T-helper 2 cell treated with Interferon-gamma antibody and Interleukin-4, amounts not matched to agents 100 ng/mL and 5 ng/mL, for 36 hours (primary cell): ENCODE measurements at regions not wholly inside any gene's neighbourhood (a gene's known extent, or its start where the extent isn't known, plus 50 kb on each side); places are given as distances from the start of the nearest gene placed in this dataset.
"Not testable (repeated sequence)": the region's sequence is repeated elsewhere in the genome, so short reads cannot be mapped to it uniquely, and the experiment has no call there.

ENCODE experiments used
- intact Hi-C: fragments of 100-400 bp; cut with micrococcal nuclease; formaldehyde crosslinking; loops from one replicate; pipeline ENCODE4 v1.15.1; 2023

GRCh38 chr4:13678186-13678924 is 50.8 kb upstream of the BOD1L1 start:
- intact Hi-C loops = no loop called here

- intact Hi-C loops = no loop called here
Measured at GRCh38 chr4:13681570-13681969, 54.0 kb upstream of the BOD1L1 start.

GRCh38 chr4:13694256-13694655 is 66.7 kb upstream of the BOD1L1 start:
- intact Hi-C loops = no loop called here

DNA sequence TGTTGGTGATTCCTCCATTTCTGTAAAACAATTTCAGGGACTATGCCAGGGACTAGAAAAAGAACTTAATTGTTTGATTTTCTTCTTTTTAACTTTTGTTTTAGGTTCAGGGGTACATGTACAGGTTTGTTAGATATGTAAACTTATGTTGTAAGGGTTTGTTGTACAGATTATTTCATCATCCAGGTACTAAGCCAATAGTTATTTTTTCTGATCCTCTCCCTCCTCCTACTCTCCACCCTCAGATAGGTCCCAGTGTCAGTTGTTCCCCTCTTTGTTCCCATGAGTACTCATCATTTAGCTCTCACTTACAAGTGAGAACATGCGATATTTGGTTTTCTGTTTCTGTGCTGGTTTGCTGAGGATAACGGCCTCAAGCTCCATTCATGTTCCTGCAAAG is 70.8 kb upstream of the BOD1L1 start:
- intact Hi-C loops = no loop called here

GRCh38 chr4:13700021-13700857 is 72.7 kb upstream of the BOD1L1 start:
- intact Hi-C loops = no loop called here

GRCh38 chr4:13700858-13701140 is 73.3 kb upstream of the BOD1L1 start:
- intact Hi-C loops = not testable (repeated sequence)

- intact Hi-C loops = no loop called here
Measured at GRCh38 chr4:13701937-13702446, 74.5 kb upstream of the BOD1L1 start.

GRCh38 chr4:13703096-13703495 is 75.6 kb upstream of the BOD1L1 start:
- intact Hi-C loops = no loop called here

- intact Hi-C loops = no loop called here
Measured at GRCh38 chr4:13704035-13704434, 76.5 kb upstream of the BOD1L1 start.

DNA sequence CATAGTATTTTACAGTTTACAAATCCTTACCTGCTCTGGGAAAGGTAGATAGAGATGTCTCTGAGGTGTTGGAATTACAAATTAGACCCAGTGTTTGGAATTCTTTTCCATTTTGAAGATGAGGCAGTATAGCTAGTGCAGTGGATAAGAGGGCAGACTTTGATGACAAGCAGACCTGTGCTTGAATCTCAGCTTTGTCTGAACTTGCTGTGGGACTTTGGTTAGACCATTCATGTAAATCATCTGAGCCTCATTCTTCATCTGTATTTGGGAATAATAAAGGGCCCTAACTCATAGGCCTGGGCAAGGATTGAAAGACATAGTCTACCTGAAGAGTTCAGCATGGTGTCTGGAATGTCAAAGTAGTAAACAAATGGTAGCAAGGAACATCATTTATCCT is 77.2 kb upstream of the BOD1L1 start:
- intact Hi-C loops = no loop called here

DNA sequence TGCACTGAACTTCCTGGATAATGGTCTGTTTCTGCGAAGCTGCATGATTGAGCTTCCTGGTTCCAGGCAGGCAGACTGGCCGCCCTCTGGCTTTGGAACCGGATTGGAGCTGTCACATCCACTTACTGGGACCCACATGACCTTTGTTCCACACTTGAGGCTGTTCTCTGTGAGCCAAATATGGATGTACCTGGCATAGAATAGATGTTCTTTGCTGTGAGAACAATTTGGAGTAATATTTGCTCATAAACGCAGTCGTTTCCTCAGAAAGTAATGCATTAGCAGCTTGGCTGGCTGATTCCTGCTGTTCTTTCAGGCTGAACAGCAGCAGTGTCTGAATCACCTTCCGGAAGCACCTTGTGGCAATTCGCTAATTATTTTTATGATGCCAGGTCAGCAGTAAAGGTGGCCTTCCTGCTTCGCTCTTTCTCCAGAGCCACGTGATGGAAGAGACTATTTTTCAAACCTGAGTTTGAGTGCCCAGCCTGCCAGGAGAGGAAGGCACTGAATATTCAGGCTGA is 78.1 kb upstream of the BOD1L1 start:
- intact Hi-C loops = no loop called here

DNA sequence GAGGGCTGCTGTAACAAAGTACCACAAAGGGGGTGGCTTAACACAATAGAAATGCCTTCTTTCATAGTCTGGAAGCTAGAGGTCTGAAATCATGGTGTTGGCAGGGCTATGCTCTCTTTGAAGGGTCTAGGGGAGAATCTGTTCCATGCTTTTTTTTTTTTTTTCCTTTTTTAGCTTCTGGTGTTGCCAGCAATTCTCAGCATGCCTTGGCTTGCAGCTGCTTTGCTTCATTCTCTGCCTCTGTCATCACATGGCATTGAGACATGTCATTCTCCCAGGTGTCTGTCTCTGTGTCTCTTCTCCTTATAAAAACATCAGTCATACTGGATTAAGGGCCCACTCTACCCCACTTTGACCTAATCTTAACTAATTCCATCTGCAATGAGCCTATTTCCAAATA is 78.6 kb upstream of the BOD1L1 start:
- intact Hi-C loops = no loop called here

DNA sequence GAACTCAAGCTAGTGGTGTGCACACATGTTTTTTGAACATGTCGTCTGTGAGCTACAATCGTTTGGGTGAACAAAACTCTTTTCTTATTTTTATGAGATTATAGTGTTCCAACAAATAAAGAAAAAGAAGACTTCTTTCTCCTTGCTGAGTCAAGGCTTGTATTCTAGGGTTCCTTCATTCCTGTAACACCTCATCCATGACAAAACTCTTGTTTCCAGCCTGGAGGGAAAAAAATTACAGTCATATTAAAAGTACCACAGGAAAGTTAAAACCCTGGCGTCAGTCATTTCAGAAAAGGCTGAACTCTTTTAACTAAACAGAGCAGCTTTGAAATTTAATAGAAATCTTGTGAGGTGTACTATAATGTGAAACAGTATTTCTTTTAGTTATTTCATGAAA is 79.2 kb upstream of the BOD1L1 start:
- intact Hi-C loops = no loop called here

DNA sequence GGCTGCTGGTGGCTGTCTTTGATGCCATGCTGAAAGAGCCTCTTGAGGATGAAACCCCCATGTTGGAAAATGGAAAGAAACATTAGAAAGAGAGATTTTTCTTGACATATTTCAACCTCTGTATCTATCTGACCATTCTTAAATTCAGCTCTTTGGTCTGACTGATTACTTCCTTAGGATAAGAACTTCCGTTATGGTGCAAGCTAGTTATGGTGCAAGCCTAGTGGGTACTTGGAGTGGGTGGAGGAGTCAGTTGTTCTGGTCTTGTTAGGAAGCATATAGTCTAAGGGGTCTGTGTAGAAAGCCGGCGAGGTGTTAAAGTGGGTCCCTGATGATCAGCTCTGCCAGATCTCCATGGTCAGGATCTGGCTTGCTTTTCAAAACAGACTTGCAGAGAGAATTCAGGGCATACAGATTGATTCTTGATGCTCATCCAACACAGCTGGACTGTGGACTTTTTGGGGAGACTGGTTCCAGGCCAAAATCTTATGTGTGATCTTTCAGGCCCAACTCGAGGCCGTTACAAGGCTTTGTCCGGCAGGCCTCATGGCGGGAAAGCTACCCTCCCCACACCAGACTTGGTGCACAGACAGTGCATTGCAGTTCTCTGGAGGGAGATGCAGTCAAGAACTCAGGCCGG is 82.8 kb upstream of the BOD1L1 start:
- intact Hi-C loops = no loop called here

DNA sequence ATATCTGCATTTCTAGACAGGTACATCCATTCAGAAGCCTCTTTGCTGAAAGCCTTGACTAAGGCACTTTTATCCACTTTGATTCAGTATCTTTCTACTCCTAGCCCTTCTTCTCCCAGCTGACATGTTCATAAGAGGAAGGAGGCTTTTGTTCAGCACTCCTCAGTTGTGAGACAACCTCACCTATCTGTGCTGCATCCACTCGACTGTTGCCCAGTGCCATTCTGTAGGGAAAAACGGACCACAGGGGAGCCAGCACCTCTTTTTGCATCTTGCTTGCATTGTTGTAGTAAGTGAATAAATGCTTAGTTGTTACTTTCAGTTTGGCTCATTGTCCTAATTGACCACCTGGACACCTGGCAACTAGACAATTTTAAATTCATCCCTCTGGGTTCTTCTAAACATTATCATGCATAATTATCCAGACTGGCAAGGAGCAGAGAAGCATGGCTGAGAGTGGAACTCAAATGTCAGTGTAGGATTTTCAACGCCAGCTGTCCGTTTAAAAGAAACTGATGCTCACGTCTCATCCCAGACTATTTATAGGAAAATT is 83.8 kb upstream of the BOD1L1 start:
- intact Hi-C loops = no loop called here

GRCh38 chr4:13721894-13722293 is 94.4 kb upstream of the BOD1L1 start:
- intact Hi-C loops = no loop called here

DNA sequence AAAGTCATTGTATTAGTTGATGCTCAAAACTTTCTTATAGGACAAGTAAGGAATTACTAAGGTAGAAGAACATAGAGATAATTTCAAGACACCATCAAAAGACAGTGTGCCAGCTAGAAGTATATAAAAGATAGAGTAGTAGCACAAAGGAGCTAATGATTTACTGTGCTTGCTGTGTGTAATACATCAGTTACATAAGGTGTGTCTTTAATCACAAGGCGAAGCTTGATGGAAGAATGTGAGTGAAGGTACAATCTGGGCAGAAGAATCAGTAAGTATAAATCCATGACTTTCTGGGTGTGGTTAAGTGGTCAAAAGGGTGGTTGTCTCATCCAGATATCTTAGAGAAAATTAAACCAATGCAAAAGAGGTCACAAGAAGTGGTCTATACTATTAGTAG is 95.1 kb upstream of the BOD1L1 start:
- intact Hi-C loops = no loop called here

DNA sequence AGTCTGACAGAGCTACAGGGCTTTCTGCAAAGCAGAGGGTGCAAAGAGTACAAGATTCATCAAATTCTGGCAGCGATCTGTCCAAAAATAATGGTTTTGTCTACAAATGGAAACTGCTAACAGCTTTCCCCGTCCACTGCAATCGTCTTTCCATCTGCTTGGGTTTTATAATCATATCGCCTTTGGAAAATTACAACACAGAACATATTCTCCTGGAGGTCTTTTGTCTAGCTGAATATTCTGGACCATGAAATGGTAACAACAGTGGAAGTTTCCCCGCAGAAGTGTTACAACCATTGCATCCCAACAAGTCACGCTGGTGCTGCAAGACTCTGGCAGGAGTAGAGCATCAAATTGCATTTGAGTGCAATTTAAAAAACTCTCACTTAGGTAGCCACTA is 101.2 kb upstream of the BOD1L1 start:
- intact Hi-C loops = no loop called here

GRCh38 chr4:13731019-13731418 is 103.5 kb upstream of the BOD1L1 start:
- intact Hi-C loops = no loop called here

DNA sequence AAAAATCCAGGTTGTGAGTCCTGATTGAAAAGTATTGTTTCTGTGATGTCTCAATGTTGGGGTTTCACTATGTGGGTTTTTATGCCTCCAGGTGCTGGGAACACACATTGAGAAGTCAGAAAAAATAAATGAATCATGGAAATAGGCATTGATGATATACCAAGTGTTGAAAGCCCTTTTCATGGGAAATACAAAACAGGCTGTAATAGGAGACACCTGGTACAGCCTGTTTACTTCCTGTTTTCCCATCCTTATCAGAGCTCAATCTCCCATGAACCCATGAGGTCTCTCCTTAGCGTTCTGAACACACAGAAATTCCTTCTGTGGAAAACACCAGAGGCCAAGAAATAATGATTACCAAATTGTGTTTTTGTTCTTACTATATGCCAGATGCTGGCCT is 106.3 kb upstream of the BOD1L1 start:
- intact Hi-C loops = no loop called here

DNA sequence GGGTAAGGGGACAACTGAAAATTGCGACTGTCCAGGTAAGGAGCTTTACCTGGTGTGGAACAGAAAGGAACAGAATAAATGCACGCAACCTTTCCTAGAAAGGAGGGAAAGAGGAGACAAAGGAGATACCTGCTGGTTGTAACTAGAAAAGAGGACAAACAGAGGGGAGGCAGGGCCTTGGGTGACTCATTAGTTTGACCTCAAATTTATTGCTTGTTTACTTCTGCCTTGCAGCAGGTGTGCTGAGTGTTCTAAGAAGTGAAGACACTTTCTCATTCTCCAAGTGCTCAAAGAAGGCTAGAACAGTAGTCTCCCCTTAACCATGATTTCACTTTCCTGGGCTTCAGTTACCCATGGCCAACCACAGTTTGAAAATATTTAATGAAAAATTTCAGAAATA is 123.1 kb upstream of the BOD1L1 start:
- intact Hi-C loops = no loop called here

- intact Hi-C loops = not testable (repeated sequence)
Measured at GRCh38 chr4:13761581-13761980, 134.1 kb upstream of the BOD1L1 start.
